ENCODE measurements at regions not wholly inside any gene's neighbourhood (a gene's known extent, or its start where the extent isn't known, plus 50 kb on each side); places are given as distances from the start of the nearest gene placed in this dataset.

DNA sequence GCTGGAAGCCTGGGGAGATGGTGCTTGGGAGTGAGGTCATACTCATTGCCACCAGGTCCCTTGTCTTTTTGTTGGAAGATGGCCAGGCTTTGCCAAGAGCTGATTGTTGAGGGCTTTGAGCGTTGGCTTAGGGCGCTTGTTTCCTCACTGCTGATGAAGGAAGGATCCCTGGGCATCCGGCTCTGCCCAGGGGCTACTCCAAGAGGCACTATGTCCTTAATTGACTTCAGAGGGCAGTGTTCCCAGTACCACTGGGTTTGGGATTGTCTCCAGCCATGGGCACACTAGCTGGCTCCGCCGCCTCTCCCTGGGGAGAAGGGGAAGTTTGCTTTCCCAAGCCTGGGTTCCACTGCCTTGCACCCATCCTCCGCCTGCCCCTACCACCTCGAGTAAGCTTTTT is 57.2 kb upstream of the RGMA start:
- intact Hi-C loops (cut with DNase I; ENCODE audit: low total_unique reads), result no loop called here
- TF ChIP-seq EP300 (IDR thresholded peaks at IDR 0.05; ENCODE audit: low read depth) (no peak), POLR2AphosphoS5 (IDR thresholded peaks at IDR 0.05) (no peak), POLR2A (IDR thresholded peaks at IDR 0.05) (no peak)
- TF ChIP-seq, protein P1, sequence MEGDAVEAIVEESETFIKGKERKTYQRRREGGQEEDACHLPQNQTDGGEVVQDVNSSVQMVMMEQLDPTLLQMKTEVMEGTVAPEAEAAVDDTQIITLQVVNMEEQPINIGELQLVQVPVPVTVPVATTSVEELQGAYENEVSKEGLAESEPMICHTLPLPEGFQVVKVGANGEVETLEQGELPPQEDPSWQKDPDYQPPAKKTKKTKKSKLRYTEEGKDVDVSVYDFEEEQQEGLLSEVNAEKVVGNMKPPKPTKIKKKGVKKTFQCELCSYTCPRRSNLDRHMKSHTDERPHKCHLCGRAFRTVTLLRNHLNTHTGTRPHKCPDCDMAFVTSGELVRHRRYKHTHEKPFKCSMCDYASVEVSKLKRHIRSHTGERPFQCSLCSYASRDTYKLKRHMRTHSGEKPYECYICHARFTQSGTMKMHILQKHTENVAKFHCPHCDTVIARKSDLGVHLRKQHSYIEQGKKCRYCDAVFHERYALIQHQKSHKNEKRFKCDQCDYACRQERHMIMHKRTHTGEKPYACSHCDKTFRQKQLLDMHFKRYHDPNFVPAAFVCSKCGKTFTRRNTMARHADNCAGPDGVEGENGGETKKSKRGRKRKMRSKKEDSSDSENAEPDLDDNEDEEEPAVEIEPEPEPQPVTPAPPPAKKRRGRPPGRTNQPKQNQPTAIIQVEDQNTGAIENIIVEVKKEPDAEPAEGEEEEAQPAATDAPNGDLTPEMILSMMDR (IDR thresholded peaks at IDR 0.05), result no peak
- 61% methylated on average over 7 of the region's 7 CpGs; no CpG with 5 or more reads in 1 of the 2 donors for WGBS, 2 donors (ENCODE audit: low coverage in 1 of 2)
- Histone ChIP-seq H3K36me3 (no peaks in the 10 kb centered on the region), H3K4me1 (no peaks in the 10 kb centered on the region), H3K9me3 (no peaks in the 10 kb centered on the region), H3K27ac (no peak overlapping the region), H3K4me3 (no peak overlapping the region), H3K27me3 (no peaks in the 10 kb centered on the region)
- no peak for DNase-seq
- in situ Hi-C loops (cut with MboI; ENCODE audit: low pct_ligation_motif_present in 1 of 4, low pct_unique_long_range_greater_than_20kb in 1 of 4, low sequenced_read_pairs in 3 of 4), result no loop called here

DNA sequence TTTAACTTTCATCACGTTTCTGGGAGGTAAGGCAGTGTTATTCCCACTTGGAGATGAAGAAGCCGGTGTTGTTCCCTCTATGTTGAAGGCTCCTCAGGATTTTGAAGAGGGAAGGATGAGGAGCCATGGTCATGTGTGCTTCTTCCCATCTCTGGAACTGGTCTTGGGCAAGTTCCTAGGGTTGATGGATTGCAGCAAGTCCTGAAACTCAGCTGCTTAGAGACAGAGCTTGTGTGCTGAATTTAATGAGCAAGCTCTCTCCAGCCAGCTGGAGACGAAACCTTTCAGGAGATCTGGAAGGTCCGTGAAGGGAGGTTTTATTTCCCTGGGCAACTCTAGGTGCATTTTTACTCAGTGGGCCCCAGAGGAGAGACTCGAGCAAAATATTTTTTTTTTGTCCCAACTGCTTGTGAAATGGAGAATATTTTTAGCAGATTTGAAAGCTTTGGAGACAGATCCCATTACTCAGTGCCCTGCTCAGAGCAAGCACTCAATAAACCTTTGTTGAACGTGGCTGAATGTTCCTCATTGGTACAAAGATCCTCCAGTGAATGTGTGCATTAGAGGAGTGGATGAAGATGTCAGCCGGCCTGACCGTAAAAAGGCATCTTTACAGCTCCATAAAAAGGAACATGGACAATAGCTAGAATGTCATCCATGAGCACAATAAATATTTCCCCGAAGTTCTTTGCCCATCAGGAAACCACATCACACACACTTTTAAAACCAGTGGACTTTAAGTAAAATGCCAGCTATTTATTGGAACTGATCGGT is 55.6 kb upstream of the RGMA start:
- H3K27me3 ChIP-seq, result no peaks in the 10 kb centered on the region
- TF ChIP-seq POLR2AphosphoS5 (IDR thresholded peaks at IDR 0.05) (no peak), EP300 (IDR thresholded peaks at IDR 0.05; ENCODE audit: low read depth) (no peak), POLR2A (IDR thresholded peaks at IDR 0.05) (no peak)
- TF ChIP-seq, protein P1 (IDR thresholded peaks at IDR 0.05), result no peak
- in situ Hi-C loops (cut with MboI; ENCODE audit: low pct_ligation_motif_present in 1 of 4, low pct_unique_long_range_greater_than_20kb in 1 of 4, low sequenced_read_pairs in 3 of 4) (no loop called here), intact Hi-C loops (cut with DNase I; ENCODE audit: low total_unique reads) (no loop called here)
- H3K4me3 ChIP-seq, result no peak overlapping the region
- no peaks in the 10 kb centered on the region for H3K4me1 ChIP-seq
- H3K9me3 ChIP-seq, result no peaks in the 10 kb centered on the region
- WGBS, 2 donors (ENCODE audit: low coverage in 1 of 2), result 28 to 39% methylated on average over 5 to 10 of the region's 10 CpGs
- DNase-seq, result no peak
- no peaks in the 10 kb centered on the region for H3K36me3 ChIP-seq
- peak overlapping the region in 1 of 4 donors; percentile 41 for H3K27ac ChIP-seq

DNA sequence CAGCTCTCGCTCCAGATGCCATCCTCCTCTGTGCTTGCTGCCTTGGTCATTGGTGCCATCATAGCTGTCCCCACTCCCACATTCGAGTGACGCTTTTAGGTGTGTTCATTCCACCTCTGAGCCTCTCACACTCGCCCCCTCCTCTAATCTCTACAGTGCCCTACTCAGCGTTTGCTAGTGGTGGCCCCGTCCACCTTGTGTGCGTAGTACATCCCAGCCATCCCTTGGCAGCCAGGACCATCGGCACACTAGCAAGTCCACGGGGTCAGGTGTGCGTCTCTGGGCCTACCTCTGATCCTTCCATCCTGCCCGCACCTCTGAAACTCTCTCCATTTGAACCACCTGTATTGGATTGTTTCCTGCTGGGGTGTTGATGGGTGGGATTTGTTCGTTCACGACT is 54.2 kb upstream of the RGMA start:
- Histone ChIP-seq H3K36me3 (no peaks in the 10 kb centered on the region), H3K4me3 (no peak overlapping the region), H3K9me3 (no peaks in the 10 kb centered on the region), H3K27ac (no peak overlapping the region), H3K4me1 (no peaks in the 10 kb centered on the region), H3K27me3 (no peaks in the 10 kb centered on the region)
- no peak for DNase-seq
- TF ChIP-seq, protein P1 (IDR thresholded peaks at IDR 0.05), result no peak
- no peak for TF ChIP-seq EP300 (IDR thresholded peaks at IDR 0.05; ENCODE audit: low read depth)
- no peak for TF ChIP-seq POLR2A (IDR thresholded peaks at IDR 0.05)
- TF ChIP-seq POLR2AphosphoS5 (IDR thresholded peaks at IDR 0.05), result no peak
- in situ Hi-C loops (cut with MboI; ENCODE audit: low pct_ligation_motif_present in 1 of 4, low pct_unique_long_range_greater_than_20kb in 1 of 4, low sequenced_read_pairs in 3 of 4) (no loop called here), intact Hi-C loops (cut with DNase I; ENCODE audit: low total_unique reads) (no loop called here)
- WGBS, 2 donors (ENCODE audit: low coverage in 1 of 2), result 83 to 95% methylated on average over 8 to 13 of the region's 13 CpGs

DNA sequence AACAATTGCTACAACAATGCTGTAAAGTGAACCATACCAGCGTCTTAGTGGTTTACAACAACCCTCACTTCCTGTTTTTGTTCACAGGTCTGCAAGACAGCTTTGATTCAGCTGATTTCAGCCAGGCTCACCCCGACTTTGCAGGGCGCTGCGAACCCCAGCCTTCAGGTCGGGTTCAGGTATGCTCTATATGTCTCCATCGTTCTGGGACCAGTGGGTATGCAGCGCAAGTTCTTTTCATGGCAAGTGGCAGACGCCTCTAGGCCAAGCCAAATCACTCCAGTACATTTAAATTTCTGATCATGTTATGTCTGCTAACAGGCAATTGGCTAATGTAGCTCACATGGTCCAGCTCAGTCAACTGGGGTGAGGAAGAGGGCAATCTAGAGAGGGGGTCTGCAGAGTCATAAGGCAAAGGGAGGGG is 52.4 kb upstream of the RGMA start:
- Histone ChIP-seq H3K4me1 (no peaks in the 10 kb centered on the region), H3K9me3 (no peaks in the 10 kb centered on the region), H3K4me3 (no peak overlapping the region), H3K27me3 (no peaks in the 10 kb centered on the region), H3K36me3 (no peaks in the 10 kb centered on the region), H3K27ac (no peak overlapping the region)
- WGBS, 2 donors (ENCODE audit: low coverage in 1 of 2), result 62 to 67% methylated on average over 1 to 8 of the region's 8 CpGs
- intact Hi-C loops (cut with DNase I; ENCODE audit: low total_unique reads) (no loop called here), in situ Hi-C loops (cut with MboI; ENCODE audit: low pct_ligation_motif_present in 1 of 4, low pct_unique_long_range_greater_than_20kb in 1 of 4, low sequenced_read_pairs in 3 of 4) (no loop called here)
- TF ChIP-seq POLR2A (IDR thresholded peaks at IDR 0.05) (no peak), POLR2AphosphoS5 (IDR thresholded peaks at IDR 0.05) (no peak), EP300 (IDR thresholded peaks at IDR 0.05; ENCODE audit: low read depth) (no peak)
- TF ChIP-seq, protein P1 (IDR thresholded peaks at IDR 0.05), result no peak
- no peak for DNase-seq
